ENCODE measurements at regions not wholly inside any gene's neighbourhood (a gene's known extent, or its start where the extent isn't known, plus 50 kb on each side); places are given as distances from the start of the nearest gene placed in this dataset.

DNA sequence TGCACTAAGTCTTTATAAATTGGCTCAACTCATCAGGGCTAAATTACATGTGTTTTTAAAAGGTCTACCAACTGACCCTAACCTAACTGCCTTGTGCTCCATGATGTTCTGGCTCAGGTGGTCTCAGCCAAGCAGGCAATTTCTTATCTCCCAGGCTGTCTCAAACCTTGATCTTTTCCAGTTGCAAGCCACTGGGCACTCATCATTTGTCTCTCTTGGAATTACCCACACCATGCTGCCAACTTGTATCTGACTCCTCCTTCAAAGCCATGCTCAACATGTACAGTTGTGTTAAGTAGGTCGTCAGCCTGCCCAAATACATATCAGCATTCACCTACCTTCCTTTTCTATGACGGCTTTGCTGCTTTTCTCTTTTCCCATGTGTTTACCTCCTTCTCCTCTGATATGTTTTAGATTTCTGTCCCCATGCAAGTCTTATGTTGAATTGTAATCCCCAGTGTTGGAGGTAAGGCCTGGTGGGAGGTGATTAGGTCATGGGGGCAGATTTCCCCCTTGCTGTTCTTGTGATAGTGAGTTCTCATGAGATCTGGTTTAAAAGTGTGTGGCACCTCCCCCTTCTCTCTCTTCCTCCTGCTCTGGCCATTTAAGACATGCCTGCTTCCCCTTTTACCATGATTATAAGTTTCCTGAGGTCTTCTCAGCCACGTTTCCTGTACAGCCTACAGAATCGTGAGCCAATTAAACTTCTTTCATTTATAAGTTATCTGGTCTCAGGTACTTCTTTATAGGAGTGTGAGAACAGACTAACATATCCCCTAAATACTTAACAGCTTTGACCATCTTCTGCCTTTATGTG, 130.0 kb downstream of the ELAPOR2 start:
- TF ChIP-seq EZH2 (IDR thresholded peaks at IDR 0.05), result no peak
- TF ChIP-seq, protein P1, sequence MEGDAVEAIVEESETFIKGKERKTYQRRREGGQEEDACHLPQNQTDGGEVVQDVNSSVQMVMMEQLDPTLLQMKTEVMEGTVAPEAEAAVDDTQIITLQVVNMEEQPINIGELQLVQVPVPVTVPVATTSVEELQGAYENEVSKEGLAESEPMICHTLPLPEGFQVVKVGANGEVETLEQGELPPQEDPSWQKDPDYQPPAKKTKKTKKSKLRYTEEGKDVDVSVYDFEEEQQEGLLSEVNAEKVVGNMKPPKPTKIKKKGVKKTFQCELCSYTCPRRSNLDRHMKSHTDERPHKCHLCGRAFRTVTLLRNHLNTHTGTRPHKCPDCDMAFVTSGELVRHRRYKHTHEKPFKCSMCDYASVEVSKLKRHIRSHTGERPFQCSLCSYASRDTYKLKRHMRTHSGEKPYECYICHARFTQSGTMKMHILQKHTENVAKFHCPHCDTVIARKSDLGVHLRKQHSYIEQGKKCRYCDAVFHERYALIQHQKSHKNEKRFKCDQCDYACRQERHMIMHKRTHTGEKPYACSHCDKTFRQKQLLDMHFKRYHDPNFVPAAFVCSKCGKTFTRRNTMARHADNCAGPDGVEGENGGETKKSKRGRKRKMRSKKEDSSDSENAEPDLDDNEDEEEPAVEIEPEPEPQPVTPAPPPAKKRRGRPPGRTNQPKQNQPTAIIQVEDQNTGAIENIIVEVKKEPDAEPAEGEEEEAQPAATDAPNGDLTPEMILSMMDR (IDR thresholded peaks at IDR 0.05), result no peak
